SU-DHL-6 (cell line): ENCODE measurements at regions not wholly inside any gene's neighbourhood (a gene's known extent, or its start where the extent isn't known, plus 50 kb on each side); places are given as distances from the start of the nearest gene placed in this dataset.

Source experiments
- H2AFZ ChIP-seq: fragments of 200-600 bp; sonication (generic); 2 replicates; pipeline ENCODE4 v1.6.1; 2014; ENCODE audit warnings: low read depth, mild to moderate bottlenecking, moderate library complexity, mixed read lengths, antibody characterized with exemption, low read length; ENCODE audit not compliant: severe bottlenecking
- H3F3A ChIP-seq: fragments of 200-600 bp; shearing (Covaris generic); 2 replicates; pipeline ENCODE4 v1.6.0; 2016; ENCODE audit warnings: antibody characterized with exemption, mild to moderate bottlenecking; ENCODE audit not compliant: insufficient read depth
- H3K27ac ChIP-seq: fragments of 200-600 bp; sonication (generic); 2 replicates; pipeline ENCODE4 v1.5.1; 2016; ENCODE audit warnings: low read depth, mild to moderate bottlenecking, low read length, moderate library complexity, mixed read lengths
- H3K27me3 ChIP-seq: fragments of 200-600 bp; sonication (generic), shearing (Covaris generic); 2 replicates; pipeline ENCODE4 v1.6.0; 2014; ENCODE audit warnings: mild to moderate bottlenecking, low read length
- H3K36me3 ChIP-seq: fragments of 200-600 bp; sonication (generic); 2 replicates; pipeline ENCODE4 v1.6.1; 2014; ENCODE audit warnings: mild to moderate bottlenecking, low read length, mixed read lengths
- H3K4me2 ChIP-seq: fragments of 300-600, 200-600 bp; shearing (Covaris generic), sonication (generic); 2 replicates; pipeline ENCODE4 v1.6.0; 2014; ENCODE audit warnings: low read length, low read depth, mild to moderate bottlenecking; ENCODE audit not compliant: poor library complexity, severe bottlenecking
- H3K4me3 ChIP-seq: fragments of 200-600 bp; sonication (generic); 2 replicates; pipeline ENCODE4 v1.5.1; 2014; ENCODE audit warnings: antibody characterized with exemption, low read length, mild to moderate bottlenecking, mixed read lengths; ENCODE audit not compliant: insufficient read depth, poor library complexity, severe bottlenecking
- H3K79me2 ChIP-seq: fragments of 200-600 bp; sonication (generic); 2 replicates; pipeline ENCODE4 v1.6.1; 2014; ENCODE audit warnings: mild to moderate bottlenecking, low read length, moderate library complexity; ENCODE audit not compliant: insufficient read depth
- H3K9ac ChIP-seq: fragments of 200-600 bp; sonication (generic); 2 replicates; pipeline ENCODE4 v1.7.0; 2014; ENCODE audit warnings: mild to moderate bottlenecking, low read length
- H3K9me2 ChIP-seq: fragments of 200-600 bp; sonication (generic); replicated peaks from 2 replicates; pipeline ENCODE4 v1.6.1; 2014; ENCODE audit warnings: low read length; ENCODE audit not compliant: insufficient read depth
- H3K9me3 ChIP-seq: fragments of 200-600 bp; sonication (generic); 2 replicates; pipeline ENCODE4 v1.6.1; 2014; ENCODE audit warnings: low read length, mixed read lengths; ENCODE audit not compliant: insufficient read depth
- H4K20me1 ChIP-seq: fragments of 200-600 bp; sonication (generic); 2 replicates; pipeline ENCODE4 v1.6.1; 2014; ENCODE audit warnings: low read depth, mild to moderate bottlenecking, antibody characterized with exemption, low read length, moderate library complexity, mixed read lengths
- EZH2phosphoT487 ChIP-seq: fragments of 200-600 bp; sonication (generic), shearing (Covaris generic); conservative IDR thresholded peaks from 2 replicates; pipeline ENCODE4 v1.6.1; 2018; ENCODE audit warnings: mild to moderate bottlenecking, antibody characterized with exemption, low read length, moderate library complexity, mixed read lengths
- TF ChIP-seq, protein P1 (sequence below): fragments of 200-600 bp; sonication (generic); IDR thresholded peaks from one replicate; pipeline ENCODE4 v1.5.1; 2017; ENCODE audit warnings: antibody characterized with exemption, mild to moderate bottlenecking, low read length, moderate library complexity; ENCODE audit not compliant: insufficient read depth, poor library complexity, severe bottlenecking

GRCh38 chr4:82126512-82127040 is 247.2 kb downstream of the HNRNPD start:
- H3K9me3 ChIP-seq = no peaks in the 10 kb centered on the region
- TF ChIP-seq, protein P1, sequence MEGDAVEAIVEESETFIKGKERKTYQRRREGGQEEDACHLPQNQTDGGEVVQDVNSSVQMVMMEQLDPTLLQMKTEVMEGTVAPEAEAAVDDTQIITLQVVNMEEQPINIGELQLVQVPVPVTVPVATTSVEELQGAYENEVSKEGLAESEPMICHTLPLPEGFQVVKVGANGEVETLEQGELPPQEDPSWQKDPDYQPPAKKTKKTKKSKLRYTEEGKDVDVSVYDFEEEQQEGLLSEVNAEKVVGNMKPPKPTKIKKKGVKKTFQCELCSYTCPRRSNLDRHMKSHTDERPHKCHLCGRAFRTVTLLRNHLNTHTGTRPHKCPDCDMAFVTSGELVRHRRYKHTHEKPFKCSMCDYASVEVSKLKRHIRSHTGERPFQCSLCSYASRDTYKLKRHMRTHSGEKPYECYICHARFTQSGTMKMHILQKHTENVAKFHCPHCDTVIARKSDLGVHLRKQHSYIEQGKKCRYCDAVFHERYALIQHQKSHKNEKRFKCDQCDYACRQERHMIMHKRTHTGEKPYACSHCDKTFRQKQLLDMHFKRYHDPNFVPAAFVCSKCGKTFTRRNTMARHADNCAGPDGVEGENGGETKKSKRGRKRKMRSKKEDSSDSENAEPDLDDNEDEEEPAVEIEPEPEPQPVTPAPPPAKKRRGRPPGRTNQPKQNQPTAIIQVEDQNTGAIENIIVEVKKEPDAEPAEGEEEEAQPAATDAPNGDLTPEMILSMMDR = no peak
- no peak for TF ChIP-seq EZH2phosphoT487
- no peaks in the 10 kb centered on the region for H3K36me3 ChIP-seq
- no peak overlapping the region for H2AFZ ChIP-seq
- H4K20me1 ChIP-seq = no peaks in the 10 kb centered on the region
- no peaks in the 10 kb centered on the region for H3F3A ChIP-seq
- no peaks in the 10 kb centered on the region for H3K79me2 ChIP-seq
- H3K4me3 ChIP-seq = no peak overlapping the region
- no peak overlapping the region for H3K27ac ChIP-seq
- no peak overlapping the region for H3K9ac ChIP-seq
- H3K9me2 ChIP-seq = no peaks in the 10 kb centered on the region
- H3K4me2 ChIP-seq = no peak overlapping the region
- H3K27me3 ChIP-seq = no peaks in the 10 kb centered on the region

- Histone ChIP-seq H3K4me2 (no peak overlapping the region), H3F3A (no peaks in the 10 kb centered on the region), H3K9me3 (no peaks in the 10 kb centered on the region), H3K27ac (no peak overlapping the region), H4K20me1 (no peaks in the 10 kb centered on the region), H2AFZ (no peak overlapping the region), H3K9ac (no peak overlapping the region), H3K36me3 (no peaks in the 10 kb centered on the region), H3K4me3 (no peak overlapping the region), H3K9me2 (no peaks in the 10 kb centered on the region), H3K79me2 (no peaks in the 10 kb centered on the region), H3K27me3 (no peaks in the 10 kb centered on the region)
- TF ChIP-seq, protein P1 = no peak
- no peak for TF ChIP-seq EZH2phosphoT487
Measured at GRCh38 chr4:82125787-82126297, 247.9 kb downstream of the HNRNPD start.

DNA sequence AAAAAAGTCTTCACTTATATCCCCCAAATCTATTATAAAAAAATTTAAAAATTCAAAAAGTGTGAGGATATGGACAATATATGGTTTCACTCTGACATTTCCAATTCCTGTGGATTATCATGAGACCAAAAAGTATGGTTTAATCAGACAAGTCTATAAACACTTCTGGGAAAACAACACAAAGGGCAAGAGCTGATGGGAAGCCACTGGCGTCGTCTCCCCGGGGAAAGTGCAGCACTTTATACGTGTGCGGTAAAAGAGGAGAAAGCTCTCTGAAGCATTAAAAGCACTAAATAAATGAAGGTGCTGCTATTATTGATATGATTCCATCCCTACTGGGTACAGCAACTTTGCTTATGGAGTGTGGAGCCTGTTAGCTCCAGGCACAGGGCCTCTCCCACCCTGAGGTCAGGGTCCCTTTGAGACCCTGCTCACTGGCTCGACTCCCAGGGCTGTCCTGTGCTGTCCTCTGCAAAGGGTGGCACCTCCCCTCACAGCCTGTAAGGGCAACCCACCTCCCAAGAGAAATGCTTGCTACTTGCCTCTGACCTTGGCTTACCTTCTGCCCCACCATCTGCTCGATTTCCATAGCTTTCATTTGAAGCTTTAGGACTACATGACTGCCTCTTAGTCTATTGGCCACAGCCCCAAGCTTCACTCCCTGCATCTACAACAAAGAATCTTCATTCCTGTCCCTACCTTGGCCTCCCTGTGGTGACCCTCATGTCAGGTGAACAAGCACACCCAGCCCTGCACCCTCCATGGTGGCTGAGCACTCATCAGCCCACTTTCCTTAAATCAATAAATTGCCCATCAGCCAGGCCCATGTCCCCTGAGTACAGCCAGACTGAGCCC is 248.6 kb downstream of the HNRNPD start:
- Histone ChIP-seq H2AFZ (no peak overlapping the region), H3K4me2 (no peak overlapping the region), H3K27ac (no peak overlapping the region), H3F3A (no peaks in the 10 kb centered on the region), H3K9me2 (no peaks in the 10 kb centered on the region), H3K9me3 (no peaks in the 10 kb centered on the region), H3K4me3 (no peak overlapping the region), H3K27me3 (no peaks in the 10 kb centered on the region), H3K9ac (no peak overlapping the region), H4K20me1 (no peaks in the 10 kb centered on the region), H3K79me2 (no peaks in the 10 kb centered on the region), H3K36me3 (no peaks in the 10 kb centered on the region)
- TF ChIP-seq, protein P1 = no peak
- no peak for TF ChIP-seq EZH2phosphoT487
